K562 (cell line): ENCODE measurements at regions not wholly inside any gene's neighbourhood (a gene's known extent, or its start where the extent isn't known, plus 50 kb on each side); places are given as distances from the start of the nearest gene placed in this dataset.

ENCODE experiments used
- ATAC-seq: fragments of 200-7000 bp; cut with Tn5 transposase; 3 replicates; pipeline ENCODE4 v1.9.1; 2020; ENCODE audit warnings: moderate library complexity
- BruUV-seq: library from RNA; stranded (reverse); fragments of 400-500 nt; replicated peaks from 2 replicates; lab custom pipeline; 2021; lab: Mats Ljungman, UMichigan
- CTCF ChIA-PET: fragments of 300-600 bp; formaldehyde crosslinking; extraction: SDS; loops from one replicate; lab custom pipeline; 2021; ENCODE audit warnings: low intra/inter-chr PET ratio; lab: Yijun Ruan, JAX
- POLR2A ChIA-PET: fragments of 300-600, 350-650 bp; sonication (Branson Sonifier 250); formaldehyde crosslinking; extraction: SDS; loops from one replicate; lab custom pipeline; 2021; ENCODE audit warnings: antibody characterized with exemption, inconsistent platforms; lab: Yijun Ruan, JAX
- DNase-seq, 4 experiments: peaks; one replicate each; pipeline versions ENCODE4 v3.0.0 to v3.0.0-alpha.2; 2011 to 2018; ENCODE audit warnings: low spot score in 3 of 4, mixed read lengths in 3 of 4; ENCODE audit errors: extremely low read depth in 1 of 4
- FAIRE-seq: peaks from 2 replicates; lab custom pipeline; 2011; peaks lifted over from hg19 to GRCh38; lab: Jason Lieb, UNC
- H2AFZ ChIP-seq: 2 replicates; pipeline ENCODE4 v1.6.0; 2011; ENCODE audit warnings: low read depth, low read length, control low read depth, inconsistent platforms
- H3K27ac ChIP-seq: fragments of 200-600 bp; 3 replicates; pipeline ENCODE4 v1.8.0; 2011; ENCODE audit warnings: low read depth, mild to moderate bottlenecking, control low read depth, inconsistent platforms, low read length, moderate library complexity, mixed read lengths; ENCODE audit errors: extremely low read depth
- H3K27me3 ChIP-seq, 2 experiments: fragments of 300-600 bp in 1 of 2; 2 replicates in 1 of 2; 3 replicates in 1 of 2; pipeline versions ENCODE4 v1.6.0 to v1.8.0; 2011; ENCODE audit warnings: inconsistent platforms in 2 of 2, low read length in 2 of 2, mild to moderate bottlenecking in 1 of 2, mixed read lengths in 1 of 2, moderate library complexity in 1 of 2; ENCODE audit not compliant: control insufficient read depth in 2 of 2, insufficient read depth in 2 of 2
- H3K36me3 ChIP-seq: fragments of 300-600 bp; 3 replicates; pipeline ENCODE4 v1.8.0; 2011; ENCODE audit warnings: mild to moderate bottlenecking, low read length, inconsistent platforms; ENCODE audit not compliant: control insufficient read depth, insufficient read depth
- H3K4me1 ChIP-seq, 2 experiments: fragments of 200-600 bp in 1 of 2; replicated peaks in 1 of 2; 2 replicates in 1 of 2; 3 replicates in 1 of 2; pipeline versions ENCODE4 v1.5.1 to v1.8.0; 2011; ENCODE audit warnings: inconsistent platforms in 2 of 2, low read length in 2 of 2, mild to moderate bottlenecking in 1 of 2, mixed read lengths in 1 of 2, moderate library complexity in 1 of 2; ENCODE audit not compliant: control insufficient read depth in 2 of 2, insufficient read depth in 2 of 2
- H3K4me2 ChIP-seq: 2 replicates; pipeline ENCODE4 v1.6.1; 2011; ENCODE audit warnings: low read length, control low read depth, inconsistent platforms, mixed read lengths; ENCODE audit not compliant: insufficient read depth
- H3K4me3 ChIP-seq: fragments of 200-600 bp; sonication (generic), shearing (Covaris generic); 2 replicates; pipeline ENCODE4 v1.5.1; 2016; ENCODE audit warnings: control low read depth, inconsistent platforms
- H3K79me2 ChIP-seq: fragments of 200-600 bp; 3 replicates; pipeline ENCODE4 v1.8.0; 2011; ENCODE audit warnings: low read length, inconsistent platforms; ENCODE audit not compliant: control insufficient read depth, insufficient read depth
- H3K9ac ChIP-seq, 2 experiments: 2 replicates each; pipeline versions ENCODE4 v1.6.0 to v1.6.1; 2011; ENCODE audit warnings: low read depth in 2 of 2, low read length in 2 of 2, control low read depth in 1 of 2, inconsistent platforms in 1 of 2, mild to moderate bottlenecking in 1 of 2, mixed read lengths in 1 of 2; ENCODE audit not compliant: insufficient read depth in 1 of 2
- H3K9me1 ChIP-seq: one replicate; pipeline ENCODE4 v1.6.0; 2011; ENCODE audit warnings: inconsistent platforms, mild to moderate bottlenecking, low read length, moderate library complexity; ENCODE audit not compliant: control insufficient read depth, insufficient read depth
- H3K9me3 ChIP-seq: replicated peaks from 2 replicates; pipeline ENCODE4 v1.5.1; 2011; ENCODE audit warnings: low read depth, low read length, inconsistent platforms; ENCODE audit not compliant: control insufficient read depth, insufficient read depth
- H4K20me1 ChIP-seq: replicated peaks from 2 replicates; pipeline ENCODE4 v1.6.1; 2011; ENCODE audit warnings: low read length, inconsistent platforms, mixed read lengths; ENCODE audit not compliant: control insufficient read depth, insufficient read depth
- C11orf30 ChIP-seq: fragments of 450-650 bp; IDR thresholded peaks from 2 replicates; pipeline ENCODE4 v1.6.1; 2016; ENCODE audit warnings: low read depth, mild to moderate bottlenecking
- COPS2 ChIP-seq: fragments of 450-650 bp; conservative IDR thresholded peaks from 2 replicates; pipeline ENCODE4 v1.6.1; 2016; ENCODE audit warnings: mild to moderate bottlenecking, moderate library complexity
- FOSL1 ChIP-seq: fragments of 200-800 bp; sonication (Bioruptor generic); conservative IDR thresholded peaks from 2 replicates; pipeline ENCODE4 v1.6.1; 2016; ENCODE audit warnings: missing genetic modification characterization, missing compliant biosample characterization
- FOXP1 ChIP-seq: sonication (generic); formaldehyde crosslinking; IDR thresholded peaks from 2 replicates; pipeline ENCODE4 v1.8.0; 2022; ENCODE audit warnings: mild to moderate bottlenecking, missing genetic modification reagents
- HDGF ChIP-seq: fragments of 450-650 bp; IDR thresholded peaks from 2 replicates; pipeline ENCODE4 v1.6.1; 2016
- MCM7 ChIP-seq, 2 experiments: fragments of 450-650 bp; IDR thresholded peaks; 2 replicates each; pipeline ENCODE4 v1.6.1; 2016 to 2018
- MEF2A ChIP-seq: IDR thresholded peaks from 2 replicates; pipeline ENCODE4 v1.6.1; 2011; ENCODE audit warnings: low read depth, mild to moderate bottlenecking, low read length, moderate library complexity; ENCODE audit not compliant: control insufficient read depth
- NR3C1 ChIP-seq: sonication (generic); formaldehyde crosslinking; IDR thresholded peaks from 2 replicates; pipeline ENCODE4 v1.8.1; 2022; ENCODE audit warnings: missing genetic modification reagents
- PYGO2 ChIP-seq: fragments of 450-650 bp; IDR thresholded peaks from 2 replicates; pipeline ENCODE4 v1.6.1; 2016; ENCODE audit warnings: mild to moderate bottlenecking, missing genetic modification characterization, moderate library complexity, missing compliant biosample characterization
- RBM15 ChIP-seq: fragments of 200-400 bp; formaldehyde crosslinking; IDR thresholded peaks from 2 replicates; pipeline ENCODE4 v1.6.1; 2018; ENCODE audit warnings: mild to moderate bottlenecking, low read length, moderate library complexity; ENCODE audit not compliant: insufficient read depth
- SAFB ChIP-seq: fragments of 200-400 bp; formaldehyde crosslinking; IDR thresholded peaks from 2 replicates; pipeline ENCODE4 v1.6.1; 2017; ENCODE audit warnings: low read depth, low read length, borderline replicate concordance
- SMARCA5 ChIP-seq: fragments of 450-650 bp; IDR thresholded peaks from 2 replicates; pipeline ENCODE4 v1.6.1; 2016
- TARDBP ChIP-seq: fragments of 450-650 bp; IDR thresholded peaks from 2 replicates; pipeline ENCODE4 v1.6.1; 2016
- ZC3H11A ChIP-seq: IDR thresholded peaks from 2 replicates; pipeline ENCODE4 v1.6.1; 2012; ENCODE audit warnings: low read depth, low read length, improper control_type of control experiment
- ZNF444 ChIP-seq: fragments of 250-450 bp; sonication (Bioruptor Pico); IDR thresholded peaks from 2 replicates; pipeline ENCODE4 v1.4.0; 2020; ENCODE audit warnings: mild to moderate bottlenecking, moderate library complexity
- ZNF740 ChIP-seq, 3 experiments: fragments of 200-800 bp in 1 of 3; sonication (Bioruptor generic) in 1 of 3; sonication (generic) in 1 of 3; formaldehyde crosslinking in 1 of 3; IDR thresholded peaks; 2 replicates each; pipeline versions ENCODE4 v1.6.1 to v1.8.0; 2016 to 2022; ENCODE audit warnings: mild to moderate bottlenecking in 2 of 3, missing compliant biosample characterization in 2 of 3, missing genetic modification characterization in 2 of 3, missing genetic modification reagents in 1 of 3
- ZNF785 ChIP-seq: fragments of 250-450 bp; sonication (Bioruptor Pico); IDR thresholded peaks from 2 replicates; pipeline ENCODE4 v1.4.0; 2020; ENCODE audit warnings: mild to moderate bottlenecking
- WGBS: fragments of 100-300 bp; shearing (Covaris generic); methylation state at CpG from one replicate; pipeline ENCODE4 v1.1.6; 2016; ENCODE audit warnings: low coverage, mixed read lengths; ENCODE audit not compliant: insufficient coverage; ENCODE audit errors: missing lambda C conversion rate; 5-methylcytosine and 5-hydroxymethylcytosine counted together
- in situ Hi-C: fragments of 300-500 bp; cut with MboI; formaldehyde crosslinking; loops from 4 replicates; pipeline ENCODE4 v1.15.0; 2018; ENCODE audit warnings: inconsistent platforms, mixed read lengths
- intact Hi-C: fragments of 100-400 bp; cut with micrococcal nuclease; formaldehyde crosslinking; loops from 2 replicates; pipeline ENCODE4 v1.14.2; 2022
- TF ChIP-seq, protein P1 (sequence below): sonication (generic); formaldehyde crosslinking; IDR thresholded peaks from 2 replicates; pipeline ENCODE4 v1.8.1; 2022; ENCODE audit warnings: missing genetic modification reagents
- TF ChIP-seq, protein P2 (sequence below): fragments of 450-650 bp; IDR thresholded peaks from 2 replicates; pipeline ENCODE4 v1.6.1; 2017; ENCODE audit warnings: mild to moderate bottlenecking, moderate library complexity
- TF ChIP-seq, protein P3 (sequence below): sonication (generic); formaldehyde crosslinking; IDR thresholded peaks from 2 replicates; pipeline ENCODE4 v1.8.1; 2023; ENCODE audit warnings: mild to moderate bottlenecking, missing genetic modification reagents

DNA sequence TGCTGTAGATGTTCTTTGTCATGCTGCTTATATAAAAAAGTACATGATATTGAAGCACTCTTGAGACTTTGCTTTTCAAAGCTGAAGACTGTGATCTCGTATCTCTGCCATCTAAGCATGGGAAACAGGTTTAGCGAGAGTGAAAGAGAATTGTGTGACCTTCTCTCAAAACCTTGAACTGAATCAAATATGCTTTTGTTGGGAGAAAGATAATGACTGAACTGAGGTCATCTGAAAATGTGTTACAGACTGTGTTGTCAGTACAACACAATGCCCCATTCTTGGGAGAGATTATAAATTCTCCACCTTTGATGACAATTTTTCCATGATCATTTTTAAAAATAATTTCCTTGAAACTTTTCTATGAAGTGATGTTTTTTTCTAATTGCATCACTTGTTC, 272.1 kb upstream of the SEL1L start (continued):
- TF ChIP-seq FOSL1 (tag) (no peak), ZNF740 (CRISPR knock-in tag; IDR thresholded peaks at IDR 0.05) (no peak), ZNF740 (tag; IDR thresholded peaks at IDR 0.05) (no peak), ZNF785 (CRISPR knock-in tag) (no peak), SAFB (no peak), MCM7 (IDR thresholded peaks at IDR 0.05) (no peak)
- TF ChIP-seq, protein P1, sequence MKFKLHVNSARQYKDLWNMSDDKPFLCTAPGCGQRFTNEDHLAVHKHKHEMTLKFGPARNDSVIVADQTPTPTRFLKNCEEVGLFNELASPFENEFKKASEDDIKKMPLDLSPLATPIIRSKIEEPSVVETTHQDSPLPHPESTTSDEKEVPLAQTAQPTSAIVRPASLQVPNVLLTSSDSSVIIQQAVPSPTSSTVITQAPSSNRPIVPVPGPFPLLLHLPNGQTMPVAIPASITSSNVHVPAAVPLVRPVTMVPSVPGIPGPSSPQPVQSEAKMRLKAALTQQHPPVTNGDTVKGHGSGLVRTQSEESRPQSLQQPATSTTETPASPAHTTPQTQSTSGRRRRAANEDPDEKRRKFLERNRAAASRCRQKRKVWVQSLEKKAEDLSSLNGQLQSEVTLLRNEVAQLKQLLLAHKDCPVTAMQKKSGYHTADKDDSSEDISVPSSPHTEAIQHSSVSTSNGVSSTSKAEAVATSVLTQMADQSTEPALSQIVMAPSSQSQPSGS: no peak
- TF ChIP-seq, protein P2, sequence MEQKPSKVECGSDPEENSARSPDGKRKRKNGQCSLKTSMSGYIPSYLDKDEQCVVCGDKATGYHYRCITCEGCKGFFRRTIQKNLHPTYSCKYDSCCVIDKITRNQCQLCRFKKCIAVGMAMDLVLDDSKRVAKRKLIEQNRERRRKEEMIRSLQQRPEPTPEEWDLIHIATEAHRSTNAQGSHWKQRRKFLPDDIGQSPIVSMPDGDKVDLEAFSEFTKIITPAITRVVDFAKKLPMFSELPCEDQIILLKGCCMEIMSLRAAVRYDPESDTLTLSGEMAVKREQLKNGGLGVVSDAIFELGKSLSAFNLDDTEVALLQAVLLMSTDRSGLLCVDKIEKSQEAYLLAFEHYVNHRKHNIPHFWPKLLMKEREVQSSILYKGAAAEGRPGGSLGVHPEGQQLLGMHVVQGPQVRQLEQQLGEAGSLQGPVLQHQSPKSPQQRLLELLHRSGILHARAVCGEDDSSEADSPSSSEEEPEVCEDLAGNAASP: no peak

- Histone ChIP-seq H3K9ac (no peak overlapping the region), H2AFZ (no peak overlapping the region), H3K4me1 (no peaks in the 10 kb centered on the region), H4K20me1 (no peaks in the 10 kb centered on the region), H3K36me3 (no peaks in the 10 kb centered on the region), H3K9me3 (no peaks in the 10 kb centered on the region), H3K27ac (no peak overlapping the region), H3K27me3 (no peaks in the 10 kb centered on the region), H3K4me3 (no peak overlapping the region), H3K79me2 (no peaks in the 10 kb centered on the region), H3K4me2 (no peak overlapping the region), H3K9me1 (no peaks in the 10 kb centered on the region)
- ATAC-seq (no peak), FAIRE-seq (no peak), DNase-seq (no peak)
- BruUV-seq: no TSS peak
- POLR2A ChIA-PET: no interaction called here
- WGBS: 0% methylated on average over 7 of the region's 7 CpGs
- intact Hi-C loops: no loop called here
- CTCF ChIA-PET: no interaction called here
- in situ Hi-C loops: no loop called here
- TF ChIP-seq, protein P3, sequence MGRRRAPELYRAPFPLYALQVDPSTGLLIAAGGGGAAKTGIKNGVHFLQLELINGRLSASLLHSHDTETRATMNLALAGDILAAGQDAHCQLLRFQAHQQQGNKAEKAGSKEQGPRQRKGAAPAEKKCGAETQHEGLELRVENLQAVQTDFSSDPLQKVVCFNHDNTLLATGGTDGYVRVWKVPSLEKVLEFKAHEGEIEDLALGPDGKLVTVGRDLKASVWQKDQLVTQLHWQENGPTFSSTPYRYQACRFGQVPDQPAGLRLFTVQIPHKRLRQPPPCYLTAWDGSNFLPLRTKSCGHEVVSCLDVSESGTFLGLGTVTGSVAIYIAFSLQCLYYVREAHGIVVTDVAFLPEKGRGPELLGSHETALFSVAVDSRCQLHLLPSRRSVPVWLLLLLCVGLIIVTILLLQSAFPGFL (CRISPR knock-in tag): no peak
- TF ChIP-seq FOXP1 (no peak), RBM15 (no peak), NR3C1 (no peak), C11orf30 (no peak), ZNF444 (CRISPR knock-in tag) (no peak), SMARCA5 (no peak), PYGO2 (tag) (no peak), TARDBP (no peak), ZNF785 (CRISPR knock-in tag) (no peak), HDGF (no peak), MEF2A (no peak), ZC3H11A (no peak), COPS2 (no peak)
These were observed 278.1 kb upstream of the SEL1L start for GRCh38 chr14:81811705-81812269.
